ENCODE measurements at regions not wholly inside any gene's neighbourhood (a gene's known extent, or its start where the extent isn't known, plus 50 kb on each side); places are given as distances from the start of the nearest gene placed in this dataset.
"Not testable (repeated sequence)": the region's sequence is repeated elsewhere in the genome, so short reads cannot be mapped to it uniquely, and the experiment has no call there.

GRCh38 chr1:29592261-29592615 lies 355.9 kb downstream of the PTPRU start:
- no peak overlapping the region for H3K4me3 ChIP-seq (ENCODE audit: low read depth, low read length)
- no peak for DNase-seq (ENCODE audit: low read depth)
- no peak for TF ChIP-seq CTCF (conservative IDR thresholded peaks at IDR 0.05; ENCODE audit: low read depth, low read length)

- no peak overlapping the region for H3K4me3 ChIP-seq (ENCODE audit: low read depth, low read length)
- no peak for TF ChIP-seq CTCF (conservative IDR thresholded peaks at IDR 0.05; ENCODE audit: low read depth, low read length)
- no peak for DNase-seq (ENCODE audit: low read depth)
These were observed 355.4 kb downstream of the PTPRU start for GRCh38 chr1:29591601-29592260.

- TF ChIP-seq CTCF (conservative IDR thresholded peaks at IDR 0.05; ENCODE audit: low read depth, low read length): no peak
- no peak overlapping the region for H3K4me3 ChIP-seq (ENCODE audit: low read depth, low read length)
- DNase-seq (ENCODE audit: low read depth): no peak
These were observed 354.6 kb downstream of the PTPRU start for GRCh38 chr1:29590583-29591565.

- not testable (repeated sequence) for DNase-seq (ENCODE audit: low read depth); H3K4me3 ChIP-seq (ENCODE audit: low read depth, low read length)
These were observed 353.4 kb downstream of the PTPRU start for GRCh38 chr1:29589716-29590115.

- no peak overlapping the region for H3K4me3 ChIP-seq (ENCODE audit: low read depth, low read length)
- no peak for TF ChIP-seq CTCF (conservative IDR thresholded peaks at IDR 0.05; ENCODE audit: low read depth, low read length)
- no peak for DNase-seq (ENCODE audit: low read depth)
These were observed 350.8 kb downstream of the PTPRU start for GRCh38 chr1:29586991-29587745.

- H3K4me3 ChIP-seq (ENCODE audit: low read depth, low read length): no peak overlapping the region
- DNase-seq (ENCODE audit: low read depth): no peak
- TF ChIP-seq CTCF (conservative IDR thresholded peaks at IDR 0.05; ENCODE audit: low read depth, low read length): no peak
These were observed 349.9 kb downstream of the PTPRU start for GRCh38 chr1:29586215-29586614.

GRCh38 chr1:29585656-29586055 lies 349.3 kb downstream of the PTPRU start:
- no peak for DNase-seq (ENCODE audit: low read depth)
- no peak overlapping the region for H3K4me3 ChIP-seq (ENCODE audit: low read depth, low read length)
- TF ChIP-seq CTCF (conservative IDR thresholded peaks at IDR 0.05; ENCODE audit: low read depth, low read length): no peak

Data from epithelial cell of proximal tubule (primary cell).